DOHH2 (cell line): ENCODE measurements at regions not wholly inside any gene's neighbourhood (a gene's known extent, or its start where the extent isn't known, plus 50 kb on each side); places are given as distances from the start of the nearest gene placed in this dataset.

Source experiments
- H3F3A ChIP-seq: fragments of 200-600 bp; sonication (generic), shearing (Covaris generic); 2 replicates; pipeline ENCODE4 v1.6.0; 2016; ENCODE audit warnings: antibody characterized with exemption, mild to moderate bottlenecking; ENCODE audit not compliant: control insufficient read depth, insufficient read depth
- H3K27ac ChIP-seq: fragments of 200-600 bp; sonication (generic); 2 replicates; pipeline ENCODE4 v1.5.1; 2014; ENCODE audit warnings: low read depth, mild to moderate bottlenecking, low read length, moderate library complexity
- H3K27me3 ChIP-seq: fragments of 200-600 bp; sonication (generic); 2 replicates; pipeline ENCODE4 v1.6.1; 2014; ENCODE audit warnings: mild to moderate bottlenecking, low read length, mixed read lengths; ENCODE audit not compliant: control insufficient read depth
- H3K36me3 ChIP-seq: fragments of 200-600 bp; sonication (generic); 2 replicates; pipeline ENCODE4 v1.6.1; 2014; ENCODE audit warnings: mild to moderate bottlenecking, low read length, moderate library complexity, mixed read lengths; ENCODE audit not compliant: control insufficient read depth
- H3K4me1 ChIP-seq: fragments of 200-600 bp; sonication (generic); 2 replicates; pipeline ENCODE4 v1.6.1; 2014; ENCODE audit warnings: mild to moderate bottlenecking, low read length, mixed read lengths; ENCODE audit not compliant: control insufficient read depth
- H3K4me2 ChIP-seq: fragments of 200-600 bp; sonication (generic); 2 replicates; pipeline ENCODE4 v1.6.0; 2014; ENCODE audit warnings: mild to moderate bottlenecking, low read length, moderate library complexity
- H3K4me3 ChIP-seq: fragments of 200-600 bp; sonication (generic); 2 replicates; pipeline ENCODE4 v1.5.1; 2014; ENCODE audit warnings: mild to moderate bottlenecking, low read length, mixed read lengths
- H3K79me2 ChIP-seq: fragments of 200-600 bp; sonication (generic); 2 replicates; pipeline ENCODE4 v1.6.1; 2014; ENCODE audit warnings: mild to moderate bottlenecking, low read length, mixed read lengths; ENCODE audit not compliant: control insufficient read depth
- H3K9me2 ChIP-seq: fragments of 200-600 bp; sonication (generic); replicated peaks from 2 replicates; pipeline ENCODE4 v1.6.1; 2014; ENCODE audit warnings: mild to moderate bottlenecking, low read length, mixed read lengths; ENCODE audit not compliant: control insufficient read depth
- H3K9me3 ChIP-seq: fragments of 200-600 bp; sonication (generic); 2 replicates; pipeline ENCODE4 v1.6.1; 2014; ENCODE audit warnings: antibody characterized with exemption, low read length, mixed read lengths; ENCODE audit not compliant: control insufficient read depth, insufficient read depth
- H4K20me1 ChIP-seq: fragments of 200-600 bp; sonication (generic); 2 replicates; pipeline ENCODE4 v1.6.0; 2014; ENCODE audit warnings: low read depth, mild to moderate bottlenecking, antibody characterized with exemption, low read length, moderate library complexity; ENCODE audit not compliant: control insufficient read depth, insufficient read depth
- EZH2phosphoT487 ChIP-seq: fragments of 200-600 bp; sonication (generic); IDR thresholded peaks from 2 replicates; pipeline ENCODE4 v1.6.1; 2017; ENCODE audit warnings: borderline replicate concordance, mild to moderate bottlenecking, antibody characterized with exemption, low read length, moderate library complexity, mixed read lengths
- TF ChIP-seq, protein P1 (sequence below): fragments of 200-600 bp; sonication (generic); IDR thresholded peaks from one replicate; pipeline ENCODE4 v1.5.1; 2014; ENCODE audit warnings: antibody characterized with exemption, mild to moderate bottlenecking, low read depth, low read length; ENCODE audit not compliant: poor library complexity, severe bottlenecking

DNA sequence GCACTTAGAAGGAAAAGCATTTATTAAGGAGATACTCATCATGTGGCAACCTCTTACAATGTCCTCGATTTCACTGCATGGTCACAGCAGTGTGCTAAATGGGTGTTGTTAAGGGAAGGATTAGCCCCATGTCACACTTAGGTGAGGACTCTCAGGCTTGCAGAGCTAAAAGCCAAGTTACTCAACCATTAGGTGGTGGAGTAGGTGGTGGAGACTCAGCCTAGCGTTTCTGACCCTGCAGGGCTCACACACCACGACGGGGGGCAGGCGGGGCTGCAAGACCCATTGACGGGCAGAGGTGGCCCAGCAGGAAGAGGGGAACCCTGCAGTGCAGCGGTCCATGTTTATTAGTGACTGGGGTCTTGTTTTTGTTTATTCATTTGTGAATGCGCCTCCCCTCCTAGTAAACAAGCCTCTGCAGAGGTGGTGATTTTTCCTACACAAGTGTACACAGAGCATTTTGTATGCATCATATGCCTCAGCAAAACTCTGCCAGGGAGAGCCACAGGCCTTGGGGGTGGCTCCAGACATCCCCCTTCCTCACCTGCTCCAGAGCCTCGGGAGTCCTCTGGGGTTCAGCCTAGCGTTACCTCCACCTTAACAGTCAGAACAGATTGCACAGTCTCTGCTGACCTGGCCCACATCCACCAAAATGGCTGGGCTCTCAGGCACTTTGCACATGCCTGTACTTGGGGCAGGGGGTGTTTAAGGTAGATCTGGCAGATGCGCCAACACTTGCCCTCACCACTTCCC is 216.7 kb downstream of the C16orf95 start:
- no peaks in the 10 kb centered on the region for H3F3A ChIP-seq
- H3K36me3 ChIP-seq: no peaks in the 10 kb centered on the region
- H3K27ac ChIP-seq: no peak overlapping the region
- TF ChIP-seq EZH2phosphoT487: no peak
- TF ChIP-seq, protein P1, sequence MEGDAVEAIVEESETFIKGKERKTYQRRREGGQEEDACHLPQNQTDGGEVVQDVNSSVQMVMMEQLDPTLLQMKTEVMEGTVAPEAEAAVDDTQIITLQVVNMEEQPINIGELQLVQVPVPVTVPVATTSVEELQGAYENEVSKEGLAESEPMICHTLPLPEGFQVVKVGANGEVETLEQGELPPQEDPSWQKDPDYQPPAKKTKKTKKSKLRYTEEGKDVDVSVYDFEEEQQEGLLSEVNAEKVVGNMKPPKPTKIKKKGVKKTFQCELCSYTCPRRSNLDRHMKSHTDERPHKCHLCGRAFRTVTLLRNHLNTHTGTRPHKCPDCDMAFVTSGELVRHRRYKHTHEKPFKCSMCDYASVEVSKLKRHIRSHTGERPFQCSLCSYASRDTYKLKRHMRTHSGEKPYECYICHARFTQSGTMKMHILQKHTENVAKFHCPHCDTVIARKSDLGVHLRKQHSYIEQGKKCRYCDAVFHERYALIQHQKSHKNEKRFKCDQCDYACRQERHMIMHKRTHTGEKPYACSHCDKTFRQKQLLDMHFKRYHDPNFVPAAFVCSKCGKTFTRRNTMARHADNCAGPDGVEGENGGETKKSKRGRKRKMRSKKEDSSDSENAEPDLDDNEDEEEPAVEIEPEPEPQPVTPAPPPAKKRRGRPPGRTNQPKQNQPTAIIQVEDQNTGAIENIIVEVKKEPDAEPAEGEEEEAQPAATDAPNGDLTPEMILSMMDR: no peak
- H3K4me3 ChIP-seq: no peak overlapping the region
- H3K9me2 ChIP-seq: no peaks in the 10 kb centered on the region
- no peak overlapping the region for H3K4me2 ChIP-seq
- no peaks in the 10 kb centered on the region for H3K79me2 ChIP-seq
- H3K4me1 ChIP-seq: no peaks in the 10 kb centered on the region
- no peaks in the 10 kb centered on the region for H4K20me1 ChIP-seq
- no peaks in the 10 kb centered on the region for H3K9me3 ChIP-seq
- peaks cover 6% of the 10 kb centered on the region; the same call in 1 of the 2 replicates for H3K27me3 ChIP-seq

DNA sequence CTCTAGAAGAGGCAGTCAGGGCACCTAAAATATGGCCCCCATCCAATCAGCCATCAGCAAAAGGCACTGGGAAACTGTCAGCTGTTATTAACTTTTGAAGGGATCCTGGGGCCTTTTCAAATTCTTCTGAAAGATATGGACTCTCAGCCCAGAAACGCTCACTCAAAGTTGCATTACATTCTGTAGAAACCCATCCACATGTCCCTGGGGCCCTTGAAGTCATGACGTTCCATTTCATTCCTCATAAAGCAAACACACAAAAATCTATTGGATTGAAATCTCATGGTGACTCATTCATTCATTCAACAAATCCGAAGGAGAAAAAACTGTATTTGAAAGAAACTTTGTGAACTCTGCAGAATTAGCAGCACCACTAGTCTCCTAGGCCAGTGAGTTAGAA is 215.3 kb downstream of the C16orf95 start:
- no peaks in the 10 kb centered on the region for H3K9me2 ChIP-seq
- H3K4me2 ChIP-seq: no peak overlapping the region
- no peak overlapping the region for H3K4me3 ChIP-seq
- no peaks in the 10 kb centered on the region for H3K36me3 ChIP-seq
- no peak for TF ChIP-seq EZH2phosphoT487
- TF ChIP-seq, protein P1: no peak
- H3K9me3 ChIP-seq: no peaks in the 10 kb centered on the region
- H3K27ac ChIP-seq: no peak overlapping the region
- H3K4me1 ChIP-seq: no peaks in the 10 kb centered on the region
- H4K20me1 ChIP-seq: no peaks in the 10 kb centered on the region
- no peaks in the 10 kb centered on the region for H3F3A ChIP-seq
- H3K27me3 ChIP-seq: no peaks in the 10 kb centered on the region; the same call in 1 of the 2 replicates
- H3K79me2 ChIP-seq: no peaks in the 10 kb centered on the region

DNA sequence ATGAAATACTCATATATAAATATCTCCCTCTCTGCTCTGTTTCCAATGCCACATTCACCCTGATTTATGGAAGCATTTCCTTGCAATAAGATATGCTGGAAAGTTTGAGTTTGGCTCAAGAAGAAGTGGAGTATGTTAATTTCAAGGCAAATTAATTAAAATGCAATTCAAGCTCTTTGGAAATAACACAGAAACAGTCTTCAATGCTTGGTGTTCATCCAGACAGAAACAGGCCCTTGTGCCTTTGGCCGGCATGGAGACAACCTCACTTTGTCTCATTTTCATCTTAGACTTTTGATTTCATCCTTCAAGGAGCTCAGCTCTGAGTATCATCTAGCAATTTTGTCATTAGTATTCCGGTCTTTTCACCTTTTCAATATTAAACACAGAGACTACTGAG is 210.0 kb downstream of the C16orf95 start:
- peaks cover 5% of the 10 kb centered on the region for H3K27me3 ChIP-seq
- H3K4me2 ChIP-seq: no peak overlapping the region
- H3K79me2 ChIP-seq: no peaks in the 10 kb centered on the region
- no peak for TF ChIP-seq EZH2phosphoT487
- TF ChIP-seq, protein P1: no peak
- H3K9me2 ChIP-seq: no peaks in the 10 kb centered on the region
- H3K27ac ChIP-seq: no peak overlapping the region
- no peaks in the 10 kb centered on the region for H3K4me1 ChIP-seq
- no peaks in the 10 kb centered on the region for H3F3A ChIP-seq
- no peaks in the 10 kb centered on the region for H3K36me3 ChIP-seq
- H3K9me3 ChIP-seq: no peaks in the 10 kb centered on the region
- H3K4me3 ChIP-seq: no peak overlapping the region
- no peaks in the 10 kb centered on the region for H4K20me1 ChIP-seq
